H1 (cell line): ENCODE measurements at regions not wholly inside any gene's neighbourhood (a gene's known extent, or its start where the extent isn't known, plus 50 kb on each side); places are given as distances from the start of the nearest gene placed in this dataset.

ENCODE experiments used
- CTCF ChIA-PET: fragments of 300-600 bp; sonication (Branson Sonifier 250); formaldehyde crosslinking; loops from one replicate; lab custom pipeline; 2021; ENCODE audit not compliant: partially characterized antibody; lab: Charles Lee
- POLR2A ChIA-PET: fragments of 300-600 bp; sonication (Branson Sonifier 250); formaldehyde crosslinking; loops from one replicate; lab custom pipeline; 2021; ENCODE audit warnings: inconsistent platforms; ENCODE audit not compliant: partially characterized antibody; lab: Charles Lee
- DNase-seq, 2 experiments: peaks; one replicate each; pipeline versions ENCODE4 v3.0.0 to v3.0.0-alpha.2; 2010 to 2022; ENCODE audit warnings: low spot score in 2 of 2, low read depth in 1 of 2, mixed read lengths in 1 of 2
- FAIRE-seq: peaks from 2 replicates; lab custom pipeline; 2011; peaks lifted over from hg19 to GRCh38; lab: Jason Lieb, UNC
- H2AFZ ChIP-seq: 2 replicates; pipeline ENCODE4 v1.8.1; 2012; ENCODE audit warnings: low read length, inconsistent platforms
- H2AK5ac ChIP-seq: 2 replicates; pipeline ENCODE4 v1.6.1; 2013; ENCODE audit warnings: low read depth, low read length
- H2BK120ac ChIP-seq: replicated peaks from 2 replicates; pipeline ENCODE3; 2013; ENCODE audit warnings: low read depth, low read length, inconsistent platforms
- H2BK12ac ChIP-seq: 2 replicates; pipeline ENCODE4 v1.6.1; 2013; ENCODE audit warnings: low read depth, low read length
- H2BK15ac ChIP-seq: 2 replicates; pipeline ENCODE4 v1.6.1; 2013; ENCODE audit warnings: low read length
- H2BK20ac ChIP-seq: 2 replicates; pipeline ENCODE4 v1.6.1; 2013; ENCODE audit warnings: low read length
- H2BK5ac ChIP-seq: 2 replicates; pipeline ENCODE4 v1.6.1; 2013; ENCODE audit warnings: low read depth, low read length
- H3K14ac ChIP-seq: 2 replicates; pipeline ENCODE4 v1.6.1; 2013; ENCODE audit warnings: inconsistent platforms; ENCODE audit not compliant: insufficient read length
- H3K18ac ChIP-seq: 2 replicates; pipeline ENCODE4 v1.6.1; 2013; ENCODE audit warnings: low read length; ENCODE audit errors: extremely low read depth
- H3K23ac ChIP-seq: 2 replicates; pipeline ENCODE4 v1.6.1; 2013; ENCODE audit warnings: inconsistent platforms; ENCODE audit not compliant: insufficient read length
- H3K23me2 ChIP-seq: 2 replicates; pipeline ENCODE4 v1.6.1; 2013; ENCODE audit warnings: low read depth, low read length
- H3K27ac ChIP-seq: 2 replicates; pipeline ENCODE4 v1.6.1; 2011; ENCODE audit warnings: low read depth, low read length, inconsistent platforms
- H3K27me3 ChIP-seq, 4 experiments: replicated peaks in 1 of 4; 1 replicate in 1 of 4; 2 replicates in 3 of 4; pipeline versions ENCODE4 v1.6.1 to v1.8.1; 2011 to 2013; ENCODE audit warnings: low read length in 3 of 4, mild to moderate bottlenecking in 3 of 4, inconsistent platforms in 2 of 4, mixed read lengths in 2 of 4, moderate library complexity in 1 of 4; ENCODE audit not compliant: control insufficient read depth in 3 of 4, insufficient read depth in 3 of 4; ENCODE audit errors: extremely low read depth in 1 of 4
- H3K36me3 ChIP-seq, 4 experiments: 2 replicates each; pipeline versions ENCODE4 v1.6.1 to v1.8.1; 2011 to 2013; ENCODE audit warnings: mild to moderate bottlenecking in 4 of 4, low read length in 3 of 4, moderate library complexity in 2 of 4, control low read depth in 1 of 4, inconsistent platforms in 1 of 4; ENCODE audit not compliant: insufficient read depth in 4 of 4, control insufficient read depth in 2 of 4
- H3K4ac ChIP-seq: replicated peaks from 2 replicates; pipeline ENCODE3; 2013; ENCODE audit warnings: low read length, low read depth, mixed read lengths, inconsistent platforms; ENCODE audit not compliant: insufficient read length
- H3K4me1 ChIP-seq, 4 experiments: replicated peaks in 1 of 4; 1 replicate in 1 of 4; 2 replicates in 3 of 4; pipeline versions ENCODE4 v1.6.1 to v1.8.1; 2011 to 2013; ENCODE audit warnings: low read length in 3 of 4, inconsistent platforms in 2 of 4, mixed read lengths in 1 of 4; ENCODE audit not compliant: insufficient read depth in 4 of 4, control insufficient read depth in 3 of 4
- H3K4me2 ChIP-seq, 2 experiments: 2 replicates each; pipeline versions ENCODE4 v1.6.1 to v1.8.1; 2011 to 2013; ENCODE audit warnings: low read depth in 2 of 2, low read length in 2 of 2, control low read depth in 1 of 2, inconsistent platforms in 1 of 2, mild to moderate bottlenecking in 1 of 2; ENCODE audit not compliant: insufficient read depth in 1 of 2
- H3K4me3 ChIP-seq, 4 experiments: fragments of 200-600, 300-600 bp in 1 of 4; sonication (generic), shearing (Covaris generic), sonication (Bioruptor Twin) in 1 of 4; 2 replicates each; pipeline versions ENCODE4 v1.5.1 to v1.8.1; 2011 to 2016; ENCODE audit warnings: low read length in 4 of 4, low read depth in 3 of 4, control low read depth in 2 of 4, inconsistent platforms in 2 of 4, mild to moderate bottlenecking in 2 of 4, mixed read lengths in 1 of 4, moderate library complexity in 1 of 4; ENCODE audit not compliant: insufficient read depth in 2 of 4; ENCODE audit errors: extremely low read depth in 1 of 4
- H3K56ac ChIP-seq: replicated peaks from 2 replicates; pipeline ENCODE3; 2013; ENCODE audit warnings: low read depth, mild to moderate bottlenecking, mixed read lengths, low read length, inconsistent platforms; ENCODE audit not compliant: insufficient read length
- H3K79me1 ChIP-seq: 2 replicates; pipeline ENCODE4 v1.6.1; 2013; ENCODE audit warnings: low read depth, low read length, control low read depth
- H3K79me2 ChIP-seq, 2 experiments: 2 replicates each; pipeline versions ENCODE4 v1.6.1 to v1.8.1; 2012 to 2013; ENCODE audit warnings: low read length in 2 of 2, mild to moderate bottlenecking in 2 of 2, inconsistent platforms in 1 of 2; ENCODE audit not compliant: insufficient read depth in 2 of 2, control insufficient read depth in 1 of 2
- H3K9ac ChIP-seq, 4 experiments: replicated peaks in 1 of 4; 1 replicate in 1 of 4; 2 replicates in 3 of 4; pipeline versions ENCODE4 v1.6.1 to v1.8.1; 2011 to 2013; ENCODE audit warnings: low read depth in 3 of 4, low read length in 3 of 4, control low read depth in 2 of 4, mild to moderate bottlenecking in 2 of 4, moderate library complexity in 2 of 4, inconsistent platforms in 1 of 4; ENCODE audit errors: extremely low read depth in 1 of 4
- H3K9me3 ChIP-seq, 2 experiments: 2 replicates each; pipeline versions ENCODE4 v1.6.1 to v1.8.1; 2012 to 2013; ENCODE audit warnings: mild to moderate bottlenecking in 2 of 2, moderate library complexity in 2 of 2, control low read depth in 1 of 2, inconsistent platforms in 1 of 2, low read depth in 1 of 2, low read length in 1 of 2, mixed read lengths in 1 of 2; ENCODE audit not compliant: insufficient read depth in 2 of 2
- H4K20me1 ChIP-seq, 2 experiments: replicated peaks in 1 of 2; 2 replicates each; pipeline versions ENCODE3 to v1.8.1; 2011 to 2013; ENCODE audit warnings: inconsistent platforms in 2 of 2, low read length in 2 of 2, mild to moderate bottlenecking in 1 of 2; ENCODE audit not compliant: insufficient read depth in 2 of 2, control insufficient read depth in 1 of 2
- H4K5ac ChIP-seq: 2 replicates; pipeline ENCODE4 v1.6.1; 2013; ENCODE audit warnings: low read length, low read depth, mixed read lengths, inconsistent platforms; ENCODE audit not compliant: insufficient read length
- H4K8ac ChIP-seq: 2 replicates; pipeline ENCODE4 v1.8.0; 2013; ENCODE audit warnings: mild to moderate bottlenecking, moderate library complexity, low read length, inconsistent platforms; ENCODE audit not compliant: insufficient read depth; ENCODE audit errors: extremely low read depth
- H4K91ac ChIP-seq: replicated peaks from 2 replicates; pipeline ENCODE3; 2013; ENCODE audit warnings: low read length, mixed read lengths, inconsistent platforms; ENCODE audit not compliant: insufficient read length
- ATF3 ChIP-seq: IDR thresholded peaks from 2 replicates; pipeline ENCODE4 v1.6.1; 2011; ENCODE audit warnings: low read depth, mild to moderate bottlenecking, low read length; ENCODE audit not compliant: insufficient read depth
- BCL11A ChIP-seq, 2 experiments: IDR thresholded peaks; one replicate each; pipeline ENCODE4 v1.6.1; 2011; ENCODE audit warnings: low read depth in 2 of 2, low read length in 2 of 2, mild to moderate bottlenecking in 2 of 2
- BRCA1 ChIP-seq: IDR thresholded peaks from 2 replicates; pipeline ENCODE4 v1.6.1; 2012; ENCODE audit warnings: low read depth, low read length, improper control_type of control experiment
- CHD1 ChIP-seq: IDR thresholded peaks from 2 replicates; pipeline ENCODE4 v1.6.1; 2012; ENCODE audit warnings: low read depth, low read length, improper control_type of control experiment
- CREB1 ChIP-seq: IDR thresholded peaks from 2 replicates; pipeline ENCODE4 v1.6.1; 2012; ENCODE audit warnings: inconsistent platforms
- CTBP2 ChIP-seq: IDR thresholded peaks from 2 replicates; pipeline ENCODE4 v1.7.0; 2011; ENCODE audit warnings: borderline replicate concordance, mild to moderate bottlenecking, moderate library complexity, mixed read lengths, low read length; ENCODE audit not compliant: insufficient read depth, insufficient read length
- EP300 ChIP-seq, 2 experiments: IDR thresholded peaks; 1 replicate in 1 of 2; 2 replicates in 1 of 2; pipeline ENCODE4 v1.6.1; 2011 to 2012; ENCODE audit warnings: low read depth in 2 of 2, low read length in 2 of 2, mild to moderate bottlenecking in 2 of 2, borderline replicate concordance in 1 of 2, inconsistent platforms in 1 of 2, moderate library complexity in 1 of 2
- JUN ChIP-seq: IDR thresholded peaks from 2 replicates; pipeline ENCODE4 v1.6.1; 2011; ENCODE audit warnings: low read depth, mild to moderate bottlenecking, improper control_type of control experiment, low read length
- JUND ChIP-seq: IDR thresholded peaks from 2 replicates; pipeline ENCODE4 v1.6.1; 2011; ENCODE audit warnings: mild to moderate bottlenecking, improper control_type of control experiment, low read length
- RNF2 ChIP-seq: fragments of 200-900, 300-1000 bp; sonication (generic); IDR thresholded peaks from 2 replicates; pipeline ENCODE4 v1.7.1; 2016; ENCODE audit warnings: borderline replicate concordance, low read depth, mild to moderate bottlenecking, antibody characterized with exemption, low read length; ENCODE audit not compliant: poor library complexity, severe bottlenecking; ENCODE audit errors: missing control alignments
- SAP30 ChIP-seq: fragments of 300-600 bp; sonication (generic); IDR thresholded peaks from 2 replicates; pipeline ENCODE4 v1.7.1; 2012; ENCODE audit warnings: low read length, moderate library complexity, mild to moderate bottlenecking, inconsistent platforms; ENCODE audit not compliant: insufficient read depth, insufficient replicate concordance
- SIRT6 ChIP-seq: IDR thresholded peaks from one replicate; pipeline ENCODE4 v1.7.1; 2012; ENCODE audit warnings: low read length, inconsistent platforms
- TCF12 ChIP-seq: IDR thresholded peaks from 2 replicates; pipeline ENCODE4 v1.6.1; 2011; ENCODE audit warnings: low read depth, mild to moderate bottlenecking, low read length
- WGBS, 2 experiments: shearing (Covaris generic) in 1 of 2; methylation state at CpG; one replicate each; pipeline versions ENCODE4 v1.1.6 to v1.1.7; 2013 to 2015; ENCODE audit warnings: low lambda C conversion rate in 2 of 2, mixed read lengths in 2 of 2, inconsistent platforms in 1 of 2, low coverage in 1 of 2, missing lambda C conversion rate in 1 of 2; ENCODE audit not compliant: insufficient replicate concordance in 2 of 2, insufficient coverage in 1 of 2, insufficient read length in 1 of 2; ENCODE audit errors: extremely low coverage in 1 of 2, missing lambda C conversion rate in 1 of 2; 5-methylcytosine and 5-hydroxymethylcytosine counted together

DNA sequence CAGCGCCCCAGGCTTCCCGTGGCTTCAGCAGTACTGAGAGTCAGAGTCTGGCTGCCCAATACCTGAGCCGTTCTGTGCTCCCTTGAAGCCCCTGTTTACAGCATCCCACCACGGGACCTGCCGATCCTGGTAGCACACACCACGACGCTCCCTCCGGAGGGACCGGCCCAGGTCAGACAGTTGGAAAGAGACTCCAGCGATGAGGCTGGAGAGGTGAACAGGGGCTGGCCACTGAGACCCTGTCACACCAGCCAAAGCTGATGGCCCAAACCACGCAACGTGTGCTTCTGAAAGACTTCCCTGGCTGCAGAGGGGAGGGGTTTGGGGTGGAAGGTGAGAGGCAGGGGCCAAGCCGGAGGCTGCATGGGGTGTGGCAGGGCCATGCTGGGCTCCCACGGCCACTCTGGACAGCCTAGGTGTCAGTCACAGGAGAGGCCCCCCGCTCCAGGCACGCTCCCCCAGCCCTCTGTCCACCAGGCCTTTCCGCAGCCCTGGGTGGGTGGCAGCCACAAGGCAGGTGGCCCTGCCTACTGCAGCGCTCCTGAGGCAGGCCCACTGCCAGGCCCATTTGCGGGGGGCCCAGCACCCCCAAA lies 140.2 kb upstream of the CHST15 start:
- Histone ChIP-seq H4K5ac (no peak overlapping the region), H3K9ac (no peak overlapping the region), H3K27me3 (no peaks in the 10 kb centered on the region; a peak in 1 of 7 replicates), H3K23ac (no peak overlapping the region), H2BK20ac (no peak overlapping the region), H2AK5ac (no peak overlapping the region), H4K91ac (no peak overlapping the region), H3K79me2 (no peaks in the 10 kb centered on the region), H3K4ac (no peak overlapping the region), H3K4me2 (no peak overlapping the region), H3K23me2 (no peaks in the 10 kb centered on the region; the same call in 1 of the 2 replicates), H3K27ac (no peak overlapping the region), H3K4me1 (peaks cover 0 to 3% (median 0%) of the 10 kb centered on the region in 4 experiments; a peak in 2 of 7 replicates), H4K20me1 (no peaks in the 10 kb centered on the region), H3K56ac (no peak overlapping the region), H3K14ac (no peak overlapping the region), H2BK15ac (no peak overlapping the region), H3K79me1 (no peaks in the 10 kb centered on the region), H2BK5ac (no peak overlapping the region), H3K36me3 (no peaks in the 10 kb centered on the region), H3K18ac (0 out of 2 replicates have a peak overlapping the region, but pooled peaks have one; percentile 13), H2AFZ (no peak overlapping the region), H2BK12ac (no peak overlapping the region), H3K9me3 (peaks cover 0 to 15% of the 10 kb centered on the region in 2 experiments; a peak in 3 of 4 replicates), H3K4me3 (no peak overlapping the region), H4K8ac (peak overlapping the region; percentile 58; the same call in 1 of the 2 replicates), H2BK120ac (no peak overlapping the region)
- ChIA-PET POLR2A (no interaction called here), CTCF (interaction anchor here (0.7 to 1.5 kb wide), 3 partner anchors 12 to 16 kb away, joined by 3 to 5 read pairs (median 3); no protein-coding TSS in a partner anchor)
- DNase-seq (no peak), FAIRE-seq (no peak)
- WGBS, 2 experiments = 86% methylated on average over 15 of the region's 19 CpGs; no CpG with 5 or more reads in 1 of the 2 experiments
- no peak for TF ChIP-seq CTBP2
- TF ChIP-seq JUND = no peak
- no peak for TF ChIP-seq EP300 (IDR thresholded peaks at IDR 0.05; ENCODE audit: borderline replicate concordance in 1 of 2, low read depth in 2 of 2, low read length in 2 of 2)
- no peak for TF ChIP-seq TCF12
- no peak for TF ChIP-seq RNF2
- no peak for TF ChIP-seq BRCA1
- TF ChIP-seq ATF3 = no peak
- no peak for TF ChIP-seq CHD1
- no peak for TF ChIP-seq SAP30
- no peak for TF ChIP-seq CREB1
- TF ChIP-seq JUN = no peak
- no peak for TF ChIP-seq BCL11A (IDR thresholded peaks at IDR 0.05; ENCODE audit: low read depth in 2 of 2, low read length in 2 of 2)
- TF ChIP-seq SIRT6 = no peak
